GM18499 (cell line): ENCODE measurements at regions not wholly inside any gene's neighbourhood (a gene's known extent, or its start where the extent isn't known, plus 50 kb on each side); places are given as distances from the start of the nearest gene placed in this dataset.

Experiments used
- ATAC-seq: cut with Tn5 transposase; IDR thresholded peaks from one replicate; pipeline ENCODE4 v1.9.1; 2021; ENCODE audit warnings: moderate number of reproducible peaks; ENCODE audit not compliant: insufficient read depth, unreplicated experiment

GRCh38 chr9:3058409-3058808 lies 214.5 kb upstream of the PUM3 start:
- no peak for ATAC-seq

GRCh38 chr9:3054017-3054586 lies 210.2 kb upstream of the PUM3 start:
- no peak for ATAC-seq

- no peak for ATAC-seq
These were observed 205.7 kb upstream of the PUM3 start for GRCh38 chr9:3049636-3050035.

- no peak for ATAC-seq
These were observed 204.0 kb upstream of the PUM3 start for GRCh38 chr9:3047912-3048311.

GRCh38 chr9:3045153-3045552 lies 201.3 kb upstream of the PUM3 start:
- no peak for ATAC-seq

- no peak for ATAC-seq
These were observed 199.5 kb upstream of the PUM3 start for GRCh38 chr9:3043369-3043768.

GRCh38 chr9:3040761-3041160 lies 196.9 kb upstream of the PUM3 start:
- ATAC-seq, result no peak

GRCh38 chr9:3036333-3036700 lies 192.4 kb upstream of the PUM3 start:
- ATAC-seq, result no peak

GRCh38 chr9:3035579-3036332 lies 191.9 kb upstream of the PUM3 start:
- ATAC-seq, result no peak

- peak; percentile 73 for ATAC-seq
These were observed 189.0 kb upstream of the PUM3 start for GRCh38 chr9:3032898-3033297.

GRCh38 chr9:3028535-3028934 lies 184.6 kb upstream of the PUM3 start:
- no peak for ATAC-seq

GRCh38 chr9:3027210-3027609 lies 183.3 kb upstream of the PUM3 start:
- ATAC-seq, result no peak

GRCh38 chr9:3023449-3023848 lies 179.6 kb upstream of the PUM3 start:
- ATAC-seq, result no peak

- ATAC-seq, result no peak
These were observed 174.9 kb upstream of the PUM3 start for GRCh38 chr9:3018691-3019230.

- no peak for ATAC-seq
These were observed 174.2 kb upstream of the PUM3 start for GRCh38 chr9:3018071-3018470.

GRCh38 chr9:3014178-3014577 lies 170.3 kb upstream of the PUM3 start:
- no peak for ATAC-seq

- no peak for ATAC-seq
These were observed 168.9 kb upstream of the PUM3 start for GRCh38 chr9:3012842-3013241.

GRCh38 chr9:3012245-3012644 lies 168.3 kb upstream of the PUM3 start:
- no peak for ATAC-seq

- no peak for ATAC-seq
These were observed 164.2 kb upstream of the PUM3 start for GRCh38 chr9:3008091-3008490.

- ATAC-seq, result no peak
These were observed 163.4 kb upstream of the PUM3 start for GRCh38 chr9:3007326-3007725.

GRCh38 chr9:3006851-3007250 lies 163.0 kb upstream of the PUM3 start:
- no peak for ATAC-seq

- ATAC-seq, result no peak
These were observed 160.7 kb upstream of the PUM3 start for GRCh38 chr9:3004572-3004971.
